ENCODE measurements at regions not wholly inside any gene's neighbourhood (a gene's known extent, or its start where the extent isn't known, plus 50 kb on each side); places are given as distances from the start of the nearest gene placed in this dataset.
A peak's percentile ranks its signal among the peaks of the same experiment; 100 is the strongest.

DNA sequence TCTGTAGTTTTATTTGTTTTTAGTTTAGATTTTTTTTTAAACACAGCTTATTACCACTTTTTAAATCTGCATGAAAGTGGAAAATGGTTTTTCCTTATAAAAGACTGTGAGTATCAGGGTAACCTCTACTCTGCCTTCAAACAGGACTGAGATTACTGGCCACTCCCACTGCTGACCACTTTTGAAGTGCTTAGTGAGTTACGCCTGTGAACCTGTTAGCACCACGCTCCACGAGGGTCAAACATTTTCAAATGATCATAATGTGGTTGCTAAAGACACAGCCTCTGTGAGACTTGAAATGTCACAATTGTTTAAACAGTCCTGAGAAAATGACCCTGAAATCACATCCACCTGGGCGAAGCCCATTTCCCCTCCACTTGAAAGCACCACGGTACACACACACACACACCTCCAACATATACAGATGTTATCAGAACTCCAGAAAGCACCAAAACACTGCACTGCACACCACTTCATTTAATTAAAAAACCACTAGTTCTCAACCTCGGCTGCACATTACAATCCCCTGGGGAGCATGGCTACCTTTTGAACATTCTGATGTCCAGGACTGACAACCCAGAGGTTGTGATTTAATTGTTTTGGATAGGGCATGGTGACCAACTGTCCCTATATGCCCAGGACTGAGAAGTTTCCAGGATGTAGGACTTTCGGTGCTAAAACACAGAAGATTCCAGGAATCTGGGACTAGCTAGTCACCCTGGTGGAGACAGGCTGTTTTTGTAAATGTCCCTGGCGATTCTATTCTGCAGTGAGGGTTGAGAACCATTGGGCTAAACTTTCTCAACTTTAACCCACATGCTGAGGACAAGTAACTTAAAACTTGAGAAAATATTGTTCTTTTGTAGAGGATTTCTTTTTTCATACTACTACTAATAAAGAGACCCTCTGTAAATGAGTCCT, 176.4 kb upstream of the MYLIP start (continued):
- TF ChIP-seq ZNF202 (tag by site-specific recombination; IDR thresholded peaks at IDR 0.05; ENCODE audit: borderline replicate concordance): no peak
- TF ChIP-seq ZXDB (tag by site-specific recombination; IDR thresholded peaks at IDR 0.05): peak; percentile 45; the same call in 1 of the 2 replicates
- TF ChIP-seq ZNF121 (tag by site-specific recombination; IDR thresholded peaks at IDR 0.05): no peak
- TF ChIP-seq ZNF624 (tag by site-specific recombination; IDR thresholded peaks at IDR 0.05): no peak
- no peak for TF ChIP-seq KLF9 (tag by site-specific recombination; IDR thresholded peaks at IDR 0.05; ENCODE audit: low read depth)
- TF ChIP-seq ZBTB8A (tag by site-specific recombination; IDR thresholded peaks at IDR 0.05): peak; percentile 22; the same call in 1 of the 2 replicates

DNA sequence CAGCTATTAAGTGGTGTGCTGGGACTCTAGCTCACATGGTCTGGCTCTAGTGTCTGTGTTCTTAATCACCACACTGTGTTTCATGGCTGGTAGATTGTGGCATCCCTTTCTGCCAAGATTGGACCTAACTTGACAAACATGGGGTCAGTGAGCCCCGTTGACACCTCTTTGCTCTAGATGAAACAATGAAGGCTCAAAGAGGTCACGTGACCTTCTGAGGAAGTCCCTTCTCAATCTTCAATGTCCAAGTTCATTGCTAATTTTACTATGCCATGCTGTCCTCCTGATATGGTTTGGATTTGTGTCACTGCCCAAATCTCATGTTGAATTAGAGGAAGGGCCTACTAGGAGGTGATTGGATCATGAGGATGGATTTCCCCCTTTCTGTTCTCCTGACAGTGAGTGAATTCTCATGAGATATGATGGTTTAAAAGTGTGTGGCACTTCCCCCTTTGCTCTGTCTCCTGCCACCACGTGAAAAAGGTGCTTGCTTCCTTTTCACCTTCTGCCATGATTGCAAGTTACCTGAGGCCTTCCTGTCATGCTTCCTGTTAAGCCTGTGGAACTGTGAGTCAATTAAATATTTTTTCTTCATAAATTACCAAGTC, 177.8 kb upstream of the MYLIP start:
- CTCF ChIA-PET: interaction anchor here (0.7 to 0.9 kb wide), 4 partner anchors 39 to 255 kb away, joined by 3 to 4 read pairs (median 3); partner anchors contain the start of gene MYLIP
- Histone ChIP-seq H3K36me3 (ENCODE audit: control insufficient read depth in 2 of 2, insufficient read depth in 1 of 2, low read length in 2 of 2) (no peaks in the 10 kb centered on the region), H3K9me3 (ENCODE audit: control insufficient read depth, insufficient read depth, low read depth, low read length) (no peaks in the 10 kb centered on the region), H3K27ac (ENCODE audit: extremely low read depth, low read depth, low read length) (peak overlapping the region; percentile 80), H3K4me3 (ENCODE audit: low read depth, low read length) (no peak overlapping the region), H3K4me1 (ENCODE audit: control insufficient read depth, insufficient read depth, low read length) (peaks cover 51% of the 10 kb centered on the region)
- TF ChIP-seq ZNF174 (tag by site-specific recombination; IDR thresholded peaks at IDR 0.05) (no peak), ZNF239 (tag by site-specific recombination; IDR thresholded peaks at IDR 0.05) (no peak), ZNF510 (tag by site-specific recombination; IDR thresholded peaks at IDR 0.05; ENCODE audit: insufficient replicate concordance) (no peak), ZNF266 (tag by site-specific recombination; IDR thresholded peaks at IDR 0.05; ENCODE audit: low read depth) (no peak), ZNF558 (tag by site-specific recombination; IDR thresholded peaks at IDR 0.05) (no peak)
- TF ChIP-seq, protein P1, sequence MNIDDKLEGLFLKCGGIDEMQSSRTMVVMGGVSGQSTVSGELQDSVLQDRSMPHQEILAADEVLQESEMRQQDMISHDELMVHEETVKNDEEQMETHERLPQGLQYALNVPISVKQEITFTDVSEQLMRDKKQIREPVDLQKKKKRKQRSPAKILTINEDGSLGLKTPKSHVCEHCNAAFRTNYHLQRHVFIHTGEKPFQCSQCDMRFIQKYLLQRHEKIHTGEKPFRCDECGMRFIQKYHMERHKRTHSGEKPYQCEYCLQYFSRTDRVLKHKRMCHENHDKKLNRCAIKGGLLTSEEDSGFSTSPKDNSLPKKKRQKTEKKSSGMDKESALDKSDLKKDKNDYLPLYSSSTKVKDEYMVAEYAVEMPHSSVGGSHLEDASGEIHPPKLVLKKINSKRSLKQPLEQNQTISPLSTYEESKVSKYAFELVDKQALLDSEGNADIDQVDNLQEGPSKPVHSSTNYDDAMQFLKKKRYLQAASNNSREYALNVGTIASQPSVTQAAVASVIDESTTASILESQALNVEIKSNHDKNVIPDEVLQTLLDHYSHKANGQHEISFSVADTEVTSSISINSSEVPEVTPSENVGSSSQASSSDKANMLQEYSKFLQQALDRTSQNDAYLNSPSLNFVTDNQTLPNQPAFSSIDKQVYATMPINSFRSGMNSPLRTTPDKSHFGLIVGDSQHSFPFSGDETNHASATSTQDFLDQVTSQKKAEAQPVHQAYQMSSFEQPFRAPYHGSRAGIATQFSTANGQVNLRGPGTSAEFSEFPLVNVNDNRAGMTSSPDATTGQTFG (tag by site-specific recombination; IDR thresholded peaks at IDR 0.05; ENCODE audit: borderline replicate concordance): no peak
- TF ChIP-seq, protein P2, sequence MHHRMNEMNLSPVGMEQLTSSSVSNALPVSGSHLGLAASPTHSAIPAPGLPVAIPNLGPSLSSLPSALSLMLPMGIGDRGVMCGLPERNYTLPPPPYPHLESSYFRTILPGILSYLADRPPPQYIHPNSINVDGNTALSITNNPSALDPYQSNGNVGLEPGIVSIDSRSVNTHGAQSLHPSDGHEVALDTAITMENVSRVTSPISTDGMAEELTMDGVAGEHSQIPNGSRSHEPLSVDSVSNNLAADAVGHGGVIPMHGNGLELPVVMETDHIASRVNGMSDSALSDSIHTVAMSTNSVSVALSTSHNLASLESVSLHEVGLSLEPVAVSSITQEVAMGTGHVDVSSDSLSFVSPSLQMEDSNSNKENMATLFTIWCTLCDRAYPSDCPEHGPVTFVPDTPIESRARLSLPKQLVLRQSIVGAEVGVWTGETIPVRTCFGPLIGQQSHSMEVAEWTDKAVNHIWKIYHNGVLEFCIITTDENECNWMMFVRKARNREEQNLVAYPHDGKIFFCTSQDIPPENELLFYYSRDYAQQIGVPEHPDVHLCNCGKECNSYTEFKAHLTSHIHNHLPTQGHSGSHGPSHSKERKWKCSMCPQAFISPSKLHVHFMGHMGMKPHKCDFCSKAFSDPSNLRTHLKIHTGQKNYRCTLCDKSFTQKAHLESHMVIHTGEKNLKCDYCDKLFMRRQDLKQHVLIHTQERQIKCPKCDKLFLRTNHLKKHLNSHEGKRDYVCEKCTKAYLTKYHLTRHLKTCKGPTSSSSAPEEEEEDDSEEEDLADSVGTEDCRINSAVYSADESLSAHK (tag by site-specific recombination; IDR thresholded peaks at IDR 0.05): 0 out of 2 replicates have a peak, but pooled peaks have one; percentile 2
- POLR2A ChIA-PET: interaction anchor here (0.9 kb wide), 1 partner anchor 178 kb away, joined by 3 read pairs; the partner anchor contains the start of gene MYLIP

DNA sequence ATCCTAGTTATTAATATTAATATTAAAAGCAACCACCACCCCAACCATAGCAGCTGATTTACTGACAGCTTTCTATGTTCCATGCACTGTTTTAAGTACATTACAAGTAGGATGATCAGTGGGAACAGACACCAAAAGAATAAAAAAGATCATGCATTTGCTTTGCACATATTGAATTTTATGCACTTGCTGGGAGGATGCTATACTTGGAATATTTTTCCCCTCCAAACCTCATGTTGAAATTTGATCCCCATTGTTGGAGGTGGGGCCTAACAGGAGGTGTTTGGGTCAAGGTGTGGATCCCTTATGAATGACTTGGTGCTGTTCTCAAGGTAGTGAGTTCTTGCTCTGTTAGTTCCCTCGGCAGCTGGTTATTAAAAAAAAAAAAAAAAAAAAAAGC, 178.9 kb upstream of the MYLIP start:
- CTCF ChIA-PET: interaction anchor here (0.9 kb wide), 1 partner anchor 179 kb away, joined by 3 read pairs; the partner anchor contains the start of gene MYLIP
- Histone ChIP-seq H3K4me3 (ENCODE audit: low read depth, low read length) (no peak overlapping the region), H3K27ac (ENCODE audit: extremely low read depth, low read depth, low read length) (peak overlapping the region; percentile 80), H3K4me1 (ENCODE audit: control insufficient read depth, insufficient read depth, low read length) (peaks cover 54% of the 10 kb centered on the region), H3K9me3 (ENCODE audit: control insufficient read depth, insufficient read depth, low read depth, low read length) (no peaks in the 10 kb centered on the region), H3K36me3 (ENCODE audit: control insufficient read depth in 2 of 2, insufficient read depth in 1 of 2, low read length in 2 of 2) (no peaks in the 10 kb centered on the region)
- TF ChIP-seq, protein P3, sequence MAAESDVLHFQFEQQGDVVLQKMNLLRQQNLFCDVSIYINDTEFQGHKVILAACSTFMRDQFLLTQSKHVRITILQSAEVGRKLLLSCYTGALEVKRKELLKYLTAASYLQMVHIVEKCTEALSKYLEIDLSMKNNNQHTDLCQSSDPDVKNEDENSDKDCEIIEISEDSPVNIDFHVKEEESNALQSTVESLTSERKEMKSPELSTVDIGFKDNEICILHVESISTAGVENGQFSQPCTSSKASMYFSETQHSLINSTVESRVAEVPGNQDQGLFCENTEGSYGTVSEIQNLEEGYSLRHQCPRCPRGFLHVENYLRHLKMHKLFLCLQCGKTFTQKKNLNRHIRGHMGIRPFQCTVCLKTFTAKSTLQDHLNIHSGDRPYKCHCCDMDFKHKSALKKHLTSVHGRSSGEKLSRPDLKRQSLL (tag by site-specific recombination; IDR thresholded peaks at IDR 0.05): no peak
- TF ChIP-seq ZFP37 (tag by site-specific recombination; IDR thresholded peaks at IDR 0.05) (no peak), ZNF654 (tag by site-specific recombination; IDR thresholded peaks at IDR 0.05; ENCODE audit: low read depth) (no peak), ZFHX2 (tag by site-specific recombination; conservative IDR thresholded peaks at IDR 0.05) (no peak)
- TF ChIP-seq, protein P4, sequence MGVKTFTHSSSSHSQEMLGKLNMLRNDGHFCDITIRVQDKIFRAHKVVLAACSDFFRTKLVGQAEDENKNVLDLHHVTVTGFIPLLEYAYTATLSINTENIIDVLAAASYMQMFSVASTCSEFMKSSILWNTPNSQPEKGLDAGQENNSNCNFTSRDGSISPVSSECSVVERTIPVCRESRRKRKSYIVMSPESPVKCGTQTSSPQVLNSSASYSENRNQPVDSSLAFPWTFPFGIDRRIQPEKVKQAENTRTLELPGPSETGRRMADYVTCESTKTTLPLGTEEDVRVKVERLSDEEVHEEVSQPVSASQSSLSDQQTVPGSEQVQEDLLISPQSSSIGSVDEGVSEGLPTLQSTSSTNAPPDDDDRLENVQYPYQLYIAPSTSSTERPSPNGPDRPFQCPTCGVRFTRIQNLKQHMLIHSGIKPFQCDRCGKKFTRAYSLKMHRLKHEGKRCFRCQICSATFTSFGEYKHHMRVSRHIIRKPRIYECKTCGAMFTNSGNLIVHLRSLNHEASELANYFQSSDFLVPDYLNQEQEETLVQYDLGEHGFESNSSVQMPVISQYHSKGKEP (tag by site-specific recombination; IDR thresholded peaks at IDR 0.05): 0 out of 2 replicates have a peak, but pooled peaks have one; percentile 1
- POLR2A ChIA-PET: interaction anchor here (0.5 to 3.1 kb wide), 4 partner anchors 43 to 203 kb away, joined by 3 to 23 read pairs (median 4); partner anchors contain the start of gene MYLIP
